ENCODE measurements at regions not wholly inside any gene's neighbourhood (a gene's known extent, or its start where the extent isn't known, plus 50 kb on each side); places are given as distances from the start of the nearest gene placed in this dataset.

GRCh38 chr10:128926711-128927110, 540.3 kb upstream of the MGMT start:
- no peak for DNase-seq
- TF ChIP-seq CTCF (IDR thresholded peaks at IDR 0.05) = no peak

GRCh38 chr10:128927497-128928161, 539.4 kb upstream of the MGMT start:
- Mint-ChIP-seq H3K27me3 (ENCODE audit: insufficient read depth) (no peaks in the 10 kb centered on the region; the same call in none of the 2 replicates), H3K36me3 (ENCODE audit: low read depth) (peaks cover 12% of the 10 kb centered on the region), H3K4me3 (no peak overlapping the region), H3K4me1 (ENCODE audit: low read depth) (no peaks in the 10 kb centered on the region), H3K27ac (no peak overlapping the region), H3K9me3 (peaks cover 64% of the 10 kb centered on the region)
- no peak for DNase-seq
- TF ChIP-seq CTCF (IDR thresholded peaks at IDR 0.05) = no peak

More at GRCh38 chr10:128926711-128927110, 540.3 kb upstream of the MGMT start:
- Mint-ChIP-seq H3K4me1 (ENCODE audit: low read depth) (no peaks in the 10 kb centered on the region), H3K4me3 (no peak overlapping the region), H3K27ac (no peak overlapping the region), H3K27me3 (ENCODE audit: insufficient read depth) (no peaks in the 10 kb centered on the region; the same call in 1 of the 2 replicates), H3K36me3 (ENCODE audit: low read depth) (peaks cover 7% of the 10 kb centered on the region), H3K9me3 (peaks cover 64% of the 10 kb centered on the region)

- no peak overlapping the region for H3K4me3 Mint-ChIP-seq
- no peaks in the 10 kb centered on the region for H3K4me1 Mint-ChIP-seq (ENCODE audit: low read depth)
- TF ChIP-seq CTCF (IDR thresholded peaks at IDR 0.05) = no peak
- no peak overlapping the region for H3K27ac Mint-ChIP-seq
- H3K27me3 Mint-ChIP-seq (ENCODE audit: insufficient read depth) = no peaks in the 10 kb centered on the region; the same call in none of the 2 replicates
- H3K36me3 Mint-ChIP-seq (ENCODE audit: low read depth) = peaks cover 12% of the 10 kb centered on the region
- H3K9me3 Mint-ChIP-seq = peaks cover 72% of the 10 kb centered on the region
- no peak for DNase-seq
Measured at GRCh38 chr10:128928231-128928836, 538.7 kb upstream of the MGMT start.

- H3K4me1 Mint-ChIP-seq (ENCODE audit: low read depth) = no peaks in the 10 kb centered on the region
Measured at GRCh38 chr10:128929131-128929530, 537.9 kb upstream of the MGMT start.

GRCh38 chr10:128929767-128930166, 537.3 kb upstream of the MGMT start:
- TF ChIP-seq CTCF (IDR thresholded peaks at IDR 0.05) = no peak

More at GRCh38 chr10:128929131-128929530, 537.9 kb upstream of the MGMT start:
- TF ChIP-seq CTCF (IDR thresholded peaks at IDR 0.05) = no peak
- Mint-ChIP-seq H3K27ac (no peak overlapping the region), H3K9me3 (peaks cover 75% of the 10 kb centered on the region), H3K27me3 (ENCODE audit: insufficient read depth) (no peaks in the 10 kb centered on the region; the same call in none of the 2 replicates), H3K36me3 (ENCODE audit: low read depth) (peaks cover 12% of the 10 kb centered on the region), H3K4me3 (no peak overlapping the region)
- no peak for DNase-seq

More at GRCh38 chr10:128929767-128930166, 537.3 kb upstream of the MGMT start:
- DNase-seq = no peak
- no peaks in the 10 kb centered on the region for H3K4me1 Mint-ChIP-seq (ENCODE audit: low read depth)
- H3K36me3 Mint-ChIP-seq (ENCODE audit: low read depth) = peaks cover 12% of the 10 kb centered on the region
- peaks cover 2% of the 10 kb centered on the region for H3K27me3 Mint-ChIP-seq (ENCODE audit: insufficient read depth)
- H3K9me3 Mint-ChIP-seq = peaks cover 75% of the 10 kb centered on the region
- H3K4me3 Mint-ChIP-seq = no peak overlapping the region
- no peak overlapping the region for H3K27ac Mint-ChIP-seq

All from HFFc6 (cell line).